ENCODE measurements at regions not wholly inside any gene's neighbourhood (a gene's known extent, or its start where the extent isn't known, plus 50 kb on each side); places are given as distances from the start of the nearest gene placed in this dataset.

DNA sequence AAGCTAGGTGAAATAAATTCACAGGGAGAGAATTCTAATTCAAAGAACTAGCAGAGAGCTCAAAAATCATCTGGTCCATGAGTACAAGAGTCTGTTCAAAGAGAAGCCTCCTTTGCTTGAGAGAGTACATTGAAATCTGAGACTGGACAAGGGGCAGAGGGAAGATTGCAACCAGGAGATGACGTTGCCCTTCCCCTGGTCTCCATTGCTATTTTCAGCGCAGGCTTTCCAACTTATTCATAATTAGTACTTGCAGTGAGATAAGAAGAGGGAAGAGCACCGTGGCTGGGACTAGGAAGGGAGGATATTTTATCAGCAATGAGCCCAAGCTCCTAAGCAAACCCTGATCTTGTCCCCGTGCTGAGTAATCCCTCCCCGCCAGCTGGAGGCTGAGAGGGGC lies 251.8 kb upstream of the RORA start:
- no peak for DNase-seq (ENCODE audit: low spot score)

DNA sequence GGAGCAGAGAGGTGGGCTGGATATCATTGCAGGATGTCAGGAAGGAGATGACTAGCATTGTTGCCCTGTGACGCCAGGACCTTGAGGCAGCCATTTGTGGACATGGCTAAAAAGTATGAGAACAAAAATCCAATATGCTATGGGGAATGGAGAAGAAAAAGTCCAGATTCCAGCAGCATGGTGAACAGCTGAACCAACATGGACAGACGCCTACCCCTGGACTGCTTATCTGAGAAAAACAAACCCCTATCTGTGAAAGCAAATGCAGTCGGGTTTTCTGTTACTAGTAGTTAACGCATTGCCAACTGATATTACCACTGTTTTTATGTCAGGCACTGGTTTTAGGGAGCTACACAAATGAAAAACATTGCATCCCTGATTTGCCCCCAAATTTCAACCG lies 251.2 kb upstream of the RORA start:
- no peak for DNase-seq (ENCODE audit: low spot score)

DNA sequence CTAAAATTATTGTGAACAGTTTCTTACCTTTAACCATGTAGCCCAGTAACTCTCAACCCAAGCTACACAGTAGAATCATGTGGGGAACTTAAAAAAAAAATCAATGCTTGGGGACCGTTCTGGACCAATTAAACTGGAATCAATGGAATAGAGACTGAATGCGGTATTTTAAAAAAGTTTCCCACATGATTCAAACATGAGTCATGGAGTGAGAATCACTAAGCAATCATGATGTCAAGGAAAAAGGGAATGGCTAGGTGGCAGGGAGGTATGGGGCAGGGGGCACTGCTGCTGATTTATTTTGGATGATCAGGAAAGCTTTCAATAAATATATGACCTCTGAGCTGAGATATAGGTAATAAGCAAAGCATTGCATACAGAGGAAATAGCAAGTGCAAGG lies 250.5 kb upstream of the RORA start:
- no peak for DNase-seq (ENCODE audit: low spot score)

DNA sequence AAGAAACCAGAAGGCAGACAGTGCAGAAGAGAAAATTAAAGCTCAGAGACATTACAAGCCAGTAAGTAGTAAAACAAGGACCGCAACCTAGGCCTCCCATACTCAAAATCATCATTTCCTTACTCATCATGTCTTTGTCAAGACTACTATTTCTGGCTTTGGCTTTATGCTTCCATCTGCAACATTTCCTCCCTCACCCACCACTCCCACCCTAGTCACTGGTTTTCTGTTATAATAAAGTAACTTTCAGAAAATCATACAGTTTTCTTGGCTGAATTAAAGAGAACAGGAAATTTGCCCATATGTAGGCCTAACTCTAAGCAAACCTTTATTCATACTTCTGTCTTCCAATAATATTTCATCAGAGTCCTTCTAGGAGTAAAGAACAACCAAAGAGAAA lies 247.6 kb upstream of the RORA start:
- no peak for DNase-seq (ENCODE audit: low spot score)

DNA sequence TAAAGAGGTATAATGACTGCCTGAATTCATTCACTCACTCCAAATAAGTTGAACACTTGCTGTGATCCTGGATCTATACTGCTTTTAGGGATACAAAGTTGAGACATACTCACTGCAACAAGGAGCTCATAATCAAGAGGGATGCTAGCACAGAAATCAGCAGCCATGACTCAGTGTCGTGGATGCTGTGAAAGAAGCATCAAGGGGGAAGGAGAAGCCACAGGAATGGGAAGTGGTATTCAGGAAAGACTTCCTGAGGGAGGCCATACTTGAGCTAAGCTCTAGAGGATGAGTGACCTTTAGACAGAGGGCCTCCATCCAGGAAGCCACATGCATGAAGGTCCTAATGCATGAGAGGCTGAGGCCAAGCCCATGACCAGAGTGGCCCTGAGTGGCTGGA lies 245.7 kb upstream of the RORA start:
- no peak for DNase-seq (ENCODE audit: low spot score)

DNA sequence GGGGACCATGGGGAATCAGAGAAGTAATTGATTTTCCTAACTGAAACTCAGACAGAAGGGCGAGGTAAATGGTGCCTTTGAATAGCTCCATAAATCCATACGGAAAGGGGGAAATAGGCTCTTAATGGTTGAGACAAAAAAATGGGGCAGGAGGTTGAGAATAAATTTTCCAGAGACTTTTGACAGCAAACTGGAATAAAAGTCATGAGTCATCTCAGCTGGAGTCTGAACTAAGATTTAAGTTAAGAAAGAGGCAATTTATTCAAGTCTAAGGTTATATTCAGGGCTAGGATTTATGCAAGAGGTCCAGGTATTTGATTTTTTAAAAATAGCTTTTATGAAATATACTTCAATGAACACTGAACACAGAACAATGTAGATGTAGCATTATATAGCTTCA lies 238.7 kb upstream of the RORA start:
- DNase-seq (ENCODE audit: low spot score), result no peak

DNA sequence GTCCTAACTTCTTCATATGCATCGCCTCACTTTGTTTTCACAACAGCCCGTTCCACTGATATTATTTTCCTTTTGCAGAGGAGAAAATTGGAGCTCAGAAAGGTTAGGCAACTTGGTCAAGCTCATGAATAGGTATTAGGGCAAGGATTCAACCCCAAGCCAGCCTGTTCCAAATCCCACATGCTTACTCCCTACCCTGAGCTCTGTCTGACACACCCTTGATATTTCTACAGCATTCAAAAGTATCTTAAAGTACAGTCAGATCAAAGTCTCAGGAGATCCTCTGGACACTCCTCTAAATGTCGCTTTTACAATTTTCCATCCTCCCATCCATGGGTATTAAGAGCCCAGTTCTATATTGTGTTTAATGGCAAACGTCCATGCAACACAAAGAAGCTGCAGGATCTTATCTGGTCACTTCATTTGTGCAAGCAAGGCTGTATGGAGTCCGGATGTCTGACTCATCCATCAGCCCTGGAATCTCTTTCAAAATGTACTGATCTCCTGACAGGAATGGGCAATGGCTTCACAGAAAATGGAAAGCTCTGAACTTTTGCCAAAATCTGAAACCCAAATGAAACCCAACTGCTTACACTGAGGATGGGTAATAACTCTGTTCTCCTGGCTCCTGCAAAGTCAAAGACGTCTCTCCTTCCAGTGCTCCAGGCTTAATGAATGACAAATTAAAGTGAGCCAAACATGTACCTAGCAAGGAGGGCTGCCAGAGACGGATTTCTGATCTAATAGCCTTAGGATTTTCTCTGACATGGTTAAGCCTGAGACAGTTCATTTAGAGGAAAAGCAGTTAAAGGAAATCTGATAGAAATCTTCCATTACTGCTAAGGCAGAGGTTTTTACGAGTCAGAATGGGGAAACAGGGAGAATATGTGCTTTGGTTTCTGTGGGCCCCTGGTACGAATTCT lies 230.9 kb upstream of the RORA start:
- no peak for DNase-seq (ENCODE audit: low spot score)

DNA sequence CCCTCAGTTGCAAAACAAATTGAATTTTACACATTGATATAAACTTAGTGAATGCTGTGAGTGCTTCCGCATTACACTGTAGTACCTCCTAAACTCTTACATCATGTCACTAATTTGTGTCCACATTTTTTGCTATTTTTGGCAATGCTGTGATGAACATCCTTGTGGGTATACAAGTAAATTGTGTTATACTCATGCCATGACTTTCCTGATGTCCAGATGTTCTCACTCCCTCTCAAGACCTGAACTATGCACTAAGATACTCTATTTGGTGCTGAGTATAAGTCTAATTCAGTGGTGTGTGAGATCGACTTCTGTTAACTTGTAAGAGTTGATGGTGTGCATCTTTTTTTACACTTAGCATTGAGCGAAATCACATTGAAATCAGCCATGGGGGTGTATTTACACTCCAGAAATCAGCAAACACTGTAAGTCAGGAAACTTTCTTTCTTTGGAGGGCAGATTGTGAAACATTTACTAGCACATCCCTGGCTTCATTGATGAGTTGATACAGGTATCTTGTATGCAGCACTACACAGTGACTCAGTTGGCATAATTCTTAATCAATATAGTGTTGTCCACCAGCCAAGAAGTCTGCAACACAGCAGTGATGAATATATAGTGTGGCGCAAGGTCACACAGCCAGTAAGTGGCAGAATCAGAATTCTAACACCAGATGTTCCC lies 228.1 kb upstream of the RORA start:
- DNase-seq (ENCODE audit: low spot score), result no peak

DNA sequence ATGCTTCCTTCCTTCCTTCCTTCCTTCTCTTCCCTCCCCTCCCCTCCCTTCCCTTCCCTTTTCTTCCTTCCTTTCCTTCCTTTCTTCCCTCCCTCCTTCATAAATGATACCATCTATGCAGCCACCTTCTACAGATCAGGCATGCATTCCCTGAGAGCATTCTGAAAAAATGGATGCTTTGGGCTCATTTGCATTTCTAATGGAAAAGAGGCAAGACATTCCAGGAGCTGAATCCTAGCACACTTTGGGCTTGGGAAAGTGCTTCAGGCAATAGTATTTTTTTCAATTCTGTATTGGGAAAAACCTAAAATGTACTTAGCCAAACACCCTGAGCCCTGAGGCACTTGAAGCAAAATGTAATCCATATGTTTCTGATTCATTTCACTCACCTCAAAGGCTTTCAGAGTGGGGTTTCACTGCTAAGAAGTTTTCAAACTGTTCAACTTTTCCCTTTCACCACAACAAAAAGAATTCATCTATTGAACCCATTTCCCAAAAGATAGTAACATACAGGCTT lies 220.1 kb upstream of the RORA start:
- DNase-seq (ENCODE audit: low spot score), result no peak

DNA sequence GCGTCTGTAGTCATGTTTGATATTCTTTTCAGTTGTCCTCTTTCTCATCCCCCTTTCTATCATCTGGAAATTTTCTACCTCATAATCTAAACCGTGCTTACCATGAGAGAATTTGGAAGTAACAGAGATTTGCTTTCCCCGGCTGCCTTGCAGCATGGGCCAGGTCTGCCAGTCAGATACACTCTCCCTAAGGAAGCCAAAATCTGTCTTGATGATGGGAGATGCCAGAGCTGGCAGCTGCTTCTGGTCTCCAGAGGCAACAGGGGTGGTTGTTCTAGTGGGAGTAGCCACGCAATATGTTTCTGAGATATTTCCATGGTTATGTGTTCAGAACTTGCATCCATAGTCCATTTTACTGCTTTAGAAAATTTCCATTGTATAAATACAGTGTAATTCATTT lies 218.9 kb upstream of the RORA start:
- no peak for DNase-seq (ENCODE audit: low spot score)

DNA sequence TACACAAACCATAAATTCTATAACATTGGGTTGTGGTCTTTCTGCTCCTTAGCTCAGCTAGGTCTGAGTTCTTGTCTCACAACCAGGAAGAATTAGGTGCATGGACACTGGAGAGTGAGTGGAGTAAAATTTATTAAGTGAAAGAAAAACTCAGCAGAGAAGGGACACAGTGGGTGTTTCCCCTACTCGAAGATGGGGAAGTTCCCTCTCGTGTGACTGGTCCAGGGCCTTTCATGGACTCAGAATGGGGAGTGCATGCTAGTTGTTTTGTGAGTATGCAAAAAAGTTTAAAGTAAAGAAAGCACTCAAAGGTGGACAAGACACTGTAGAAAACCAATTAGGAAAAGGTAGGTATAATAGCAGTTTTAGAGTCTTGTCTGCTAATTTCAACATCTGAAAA lies 215.5 kb upstream of the RORA start:
- no peak for DNase-seq (ENCODE audit: low spot score)

DNA sequence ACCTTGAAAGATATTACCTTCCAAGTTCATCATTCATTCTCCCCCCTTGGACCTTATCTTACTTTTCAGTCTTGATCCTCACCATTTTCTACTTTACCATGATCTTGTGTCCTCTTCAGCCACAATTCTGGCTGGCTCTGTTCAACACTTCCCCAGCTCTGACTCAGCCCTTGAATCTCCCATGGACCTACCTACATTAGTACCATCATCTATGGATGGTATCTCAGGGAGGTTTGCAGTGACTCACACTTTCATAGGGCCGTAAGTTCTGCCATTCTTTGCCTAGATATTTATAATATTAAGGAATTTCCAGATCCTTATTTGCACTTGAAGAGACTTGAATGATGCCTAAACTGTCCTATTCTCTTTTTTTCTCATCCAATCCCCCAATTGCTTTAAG lies 213.7 kb upstream of the RORA start:
- DNase-seq (ENCODE audit: low spot score), result no peak

DNA sequence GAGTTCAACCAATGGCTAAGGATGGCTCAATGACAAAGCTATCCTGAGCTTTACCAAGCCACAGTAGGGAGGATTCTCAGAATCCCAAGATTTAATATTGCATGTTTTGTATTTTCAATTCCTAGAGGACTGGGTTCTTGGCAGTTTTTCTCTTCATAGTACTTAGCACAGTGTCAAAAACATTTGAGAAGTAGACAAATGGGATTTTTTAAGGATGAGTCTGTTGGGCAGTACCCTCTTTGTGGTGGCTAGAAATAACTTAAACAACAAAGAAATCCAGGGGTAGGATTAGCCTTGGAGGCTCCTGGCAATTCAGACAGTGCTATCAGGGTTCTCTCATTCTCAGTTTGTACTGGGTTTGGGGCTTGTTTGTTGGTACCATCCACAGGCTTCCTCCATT lies 212.8 kb upstream of the RORA start:
- DNase-seq (ENCODE audit: low spot score), result no peak

DNA sequence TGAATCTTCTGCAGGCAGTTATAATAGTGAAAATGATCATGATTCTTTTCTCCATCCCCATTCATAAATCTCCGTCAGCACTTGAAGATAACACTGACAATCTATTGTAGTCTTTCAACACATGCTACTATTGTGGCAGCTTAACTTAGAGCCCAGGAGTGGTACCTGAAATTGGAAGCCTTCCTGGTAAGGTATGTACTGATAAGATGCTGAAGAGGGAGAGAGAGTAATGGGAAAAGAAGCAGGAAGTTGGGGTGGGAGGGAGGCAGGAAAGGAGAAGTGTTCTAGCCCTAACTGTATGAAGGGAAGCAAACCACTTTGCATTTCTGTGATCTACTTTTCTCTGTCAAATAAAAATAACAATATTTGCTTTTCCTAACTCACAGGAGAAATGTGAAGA lies 197.4 kb upstream of the RORA start:
- DNase-seq (ENCODE audit: low spot score), result no peak

DNA sequence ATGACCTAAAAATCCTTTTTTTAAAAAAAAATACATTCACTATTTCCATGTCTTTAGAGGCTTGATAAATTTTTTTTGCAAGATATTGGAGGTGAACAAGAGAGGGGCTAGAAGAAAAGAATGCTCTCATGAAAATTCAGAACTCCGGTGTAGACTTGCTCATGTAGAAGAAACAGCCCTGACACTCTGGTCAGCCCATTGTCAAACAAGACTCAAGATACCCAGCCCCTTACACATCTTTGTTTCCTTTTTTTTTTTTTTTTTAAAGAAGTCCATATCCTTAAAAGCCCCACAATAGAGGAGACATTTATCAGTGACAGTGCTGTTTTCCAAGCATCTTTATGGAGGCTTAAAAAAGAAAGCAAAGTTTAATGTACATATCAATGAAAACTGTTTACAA lies 196.8 kb upstream of the RORA start:
- DNase-seq (ENCODE audit: low spot score), result no peak

DNA sequence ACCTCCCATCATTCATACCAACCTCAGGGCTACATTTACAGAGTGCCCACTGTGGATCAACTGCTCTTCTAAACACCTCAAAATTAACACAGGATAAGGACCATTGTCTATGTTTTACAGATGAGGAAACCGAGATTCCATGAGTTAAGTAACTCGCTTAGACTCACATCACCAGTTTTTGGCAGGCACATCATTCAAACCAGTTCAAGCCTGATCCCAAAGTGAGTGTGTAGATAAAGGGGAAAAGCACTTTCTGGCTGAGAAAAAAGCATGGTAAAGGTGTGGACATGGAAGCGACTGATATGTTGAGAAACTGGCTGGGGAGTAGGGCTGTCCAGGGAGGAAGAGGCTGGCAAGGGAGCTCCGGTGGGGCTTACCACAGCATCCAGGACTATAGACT lies 193.7 kb upstream of the RORA start:
- DNase-seq (ENCODE audit: low spot score), result no peak

DNA sequence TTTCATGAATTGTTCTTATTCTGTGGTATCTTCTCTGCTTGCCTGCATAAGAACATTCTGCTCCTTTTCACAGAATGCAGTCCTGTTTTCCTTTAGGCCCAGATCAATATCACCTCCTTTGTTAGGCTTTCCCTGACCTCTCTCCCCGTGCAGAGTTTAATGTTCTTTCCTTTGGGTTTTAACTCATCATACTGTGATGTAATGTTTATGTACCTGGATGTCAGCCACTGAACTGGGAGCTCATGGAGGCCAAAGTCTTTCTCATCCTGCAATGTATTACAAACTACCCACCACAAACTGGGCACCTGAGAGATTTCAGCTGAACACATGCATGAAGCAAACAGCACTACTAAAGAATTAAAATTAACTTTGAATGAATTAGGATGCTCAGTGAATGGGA lies 192.8 kb upstream of the RORA start:
- no peak for DNase-seq (ENCODE audit: low spot score)

DNA sequence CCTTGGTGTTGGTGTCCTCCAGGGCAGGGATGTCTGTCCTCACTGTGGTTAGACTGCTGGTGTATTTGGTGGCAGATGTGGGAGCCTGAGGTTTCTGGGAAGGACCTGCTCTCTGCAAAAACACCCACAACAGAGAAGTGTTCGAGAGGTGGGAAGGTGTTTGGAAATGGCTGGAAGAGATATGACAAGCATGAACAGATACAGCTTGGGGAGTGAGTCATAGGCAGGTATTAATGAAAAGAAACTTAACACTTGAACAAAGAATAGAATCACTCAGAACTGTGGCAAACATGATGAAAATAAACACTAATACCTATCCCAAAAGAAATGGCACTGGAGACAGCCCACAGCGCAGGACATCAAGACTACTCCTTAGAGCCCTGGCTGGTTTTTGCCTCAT lies 192.4 kb upstream of the RORA start:
- DNase-seq (ENCODE audit: low spot score), result no peak

DNA sequence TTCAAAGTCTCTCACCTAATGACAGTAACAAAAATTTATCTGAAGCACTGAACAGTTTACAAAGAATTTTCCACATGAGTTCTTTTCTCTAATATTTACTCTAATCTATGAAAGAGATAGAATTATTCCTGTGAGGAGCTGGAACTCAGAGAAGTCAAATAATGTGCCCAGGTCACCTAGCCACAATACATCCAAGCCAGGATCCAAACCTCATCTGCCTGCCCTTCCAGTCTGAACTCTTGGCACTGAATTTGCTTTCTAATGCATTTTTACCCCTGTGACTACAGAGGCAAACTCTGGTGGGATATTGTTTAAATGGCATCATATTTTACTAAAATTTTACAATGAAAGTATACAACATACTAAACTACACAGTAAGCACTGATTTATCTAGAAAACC lies 191.4 kb upstream of the RORA start:
- DNase-seq (ENCODE audit: low spot score), result no peak

DNA sequence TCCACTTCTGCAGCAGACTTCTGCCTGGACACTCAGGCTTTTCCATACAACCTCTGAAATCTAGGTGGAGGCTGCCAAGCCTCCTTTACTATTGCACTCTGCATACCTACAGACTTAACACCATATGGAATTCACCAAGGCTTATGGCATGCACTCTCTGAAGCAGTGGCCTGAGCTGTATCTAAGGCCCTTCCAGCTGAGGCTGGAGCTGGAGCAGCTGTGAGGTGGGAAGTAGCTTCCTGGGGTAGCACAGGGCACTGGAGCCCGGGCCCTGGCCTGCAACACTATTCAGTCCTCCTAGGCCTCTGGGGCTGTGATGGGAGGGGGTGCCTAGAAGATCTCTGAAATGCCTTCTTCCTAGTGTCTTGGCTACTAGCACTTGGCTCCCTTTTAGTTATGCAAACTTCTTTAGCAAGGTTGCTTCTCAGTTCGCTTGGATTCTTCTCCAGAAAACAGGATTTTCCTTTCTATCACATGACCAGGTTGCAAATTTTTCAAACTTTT lies 186.6 kb upstream of the RORA start:
- no peak for DNase-seq (ENCODE audit: low spot score)

DNA sequence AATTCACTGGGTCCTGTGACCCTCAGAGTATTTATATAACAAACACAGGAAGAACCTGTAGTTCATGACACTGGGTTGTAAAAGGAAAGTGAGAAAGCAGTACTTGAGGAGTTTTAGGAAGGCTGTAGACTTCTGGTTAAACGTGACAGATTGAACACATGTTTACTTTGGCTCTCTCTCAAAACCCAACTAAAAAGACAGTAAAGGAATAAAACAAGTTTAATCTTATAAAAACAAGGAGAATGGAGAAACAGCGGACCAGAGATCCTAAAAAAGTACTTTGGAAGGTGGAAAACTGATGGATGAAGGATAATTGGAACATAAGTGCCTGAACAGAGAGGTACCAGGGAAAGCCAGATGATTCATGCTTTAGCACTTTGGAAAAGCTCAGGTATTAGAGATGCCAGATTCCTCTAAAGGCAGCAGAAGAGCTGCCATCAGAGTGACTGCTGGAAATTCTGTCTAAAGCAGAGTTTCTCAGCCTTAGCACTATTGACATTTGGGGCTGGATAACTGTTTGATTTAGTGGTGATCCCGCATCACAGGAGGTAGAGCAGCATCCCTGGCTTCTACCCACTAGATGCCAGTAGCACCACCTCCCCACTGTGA lies 182.9 kb upstream of the RORA start:
- DNase-seq (ENCODE audit: low spot score), result no peak

DNA sequence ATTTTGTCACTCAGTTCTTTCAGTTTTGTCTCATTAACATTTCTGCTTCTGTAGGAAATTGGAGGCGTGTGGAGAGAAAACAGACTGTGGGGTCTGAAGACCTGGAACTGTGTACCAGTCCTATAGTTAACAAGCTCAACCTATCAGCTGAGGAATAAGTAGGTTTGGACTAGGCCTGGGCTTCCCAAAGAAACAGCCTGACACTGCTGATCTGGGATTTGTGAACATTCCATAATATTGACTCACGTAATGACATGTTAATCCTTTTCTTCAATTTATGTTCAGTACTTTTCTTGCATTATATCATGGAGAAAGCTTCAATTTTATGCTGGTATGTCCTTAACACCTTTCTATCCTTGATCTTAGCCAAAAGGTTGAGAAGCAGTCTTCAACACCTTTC lies 181.6 kb upstream of the RORA start:
- no peak for DNase-seq (ENCODE audit: low spot score)

DNA sequence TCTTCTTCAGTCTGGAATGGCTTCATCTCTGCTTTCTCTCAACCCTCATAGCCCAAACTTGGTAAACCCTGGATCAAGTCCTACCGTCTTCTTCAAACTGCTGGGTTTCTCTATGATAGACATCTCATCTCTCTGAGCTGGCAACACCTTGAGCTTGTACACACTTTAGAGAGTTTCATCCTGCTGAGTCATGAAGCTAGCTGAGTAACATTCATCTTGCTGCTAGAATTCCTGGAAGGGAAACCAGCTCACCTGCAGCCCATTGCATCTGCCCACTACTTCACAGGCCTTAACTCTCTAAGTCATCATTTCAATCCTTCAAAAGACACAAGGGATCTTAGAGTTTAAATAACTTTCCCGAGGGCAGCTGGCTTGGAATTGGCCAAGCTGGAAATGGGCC lies 175.5 kb upstream of the RORA start:
- DNase-seq (ENCODE audit: low spot score), result no peak
